ENCODE measurements at regions not wholly inside any gene's neighbourhood (a gene's known extent, or its start where the extent isn't known, plus 50 kb on each side); places are given as distances from the start of the nearest gene placed in this dataset.

GRCh38 chr22:46062971-46063631 is 86.1 kb upstream of the WNT7B start:
- no peak overlapping the region for H3K4me3 ChIP-seq (replicated peaks in 1 of 3)

GRCh38 chr22:46063846-46064227 is 86.5 kb upstream of the PPARA start:
- intact Hi-C loops (cut with DNase I): no loop called here
- no peak for DNase-seq
- Histone ChIP-seq H3K4me1 (peaks cover 34 to 48% of the 10 kb centered on the region in 2 donors), H3K9me3 (no peaks in the 10 kb centered on the region), H3K4me3 (replicated peaks in 1 of 3) (no peak overlapping the region), H3K27me3 (no peaks in the 10 kb centered on the region), H3K27ac (peak overlapping the region in 2 of 3 donors; percentile 98 to 99), H3K36me3 (no peaks in the 10 kb centered on the region)
- no peak for TF ChIP-seq CTCF (IDR thresholded peaks at IDR 0.05)
- no peak for TF ChIP-seq POLR2A (IDR thresholded peaks at IDR 0.05)
- 80 to 81% methylated on average over 11 of the region's 11 CpGs for WGBS, 2 donors

More at GRCh38 chr22:46062971-46063631, 86.1 kb upstream of the WNT7B start:
- H3K27ac ChIP-seq: peak overlapping the region; percentile 36 to 99 (median 98)
- TF ChIP-seq POLR2A (IDR thresholded peaks at IDR 0.05) (no peak), CTCF (IDR thresholded peaks at IDR 0.05) (no peak)
- WGBS, 2 donors: 71 to 84% methylated on average over 15 of the region's 15 CpGs
- peaks cover 32 to 47% of the 10 kb centered on the region in 2 donors for H3K4me1 ChIP-seq
- DNase-seq: no peak
- intact Hi-C loops (cut with DNase I): no loop called here
- H3K9me3 ChIP-seq: no peaks in the 10 kb centered on the region
- H3K36me3 ChIP-seq: no peaks in the 10 kb centered on the region
- no peaks in the 10 kb centered on the region for H3K27me3 ChIP-seq

- TF ChIP-seq POLR2A (IDR thresholded peaks at IDR 0.05) (no peak), CTCF (IDR thresholded peaks at IDR 0.05) (no peak)
- WGBS, 2 donors: 72 to 80% methylated on average over 15 to 28 of the region's 28 CpGs
- no peak for DNase-seq
- Histone ChIP-seq H3K4me1 (peaks cover 39 to 48% of the 10 kb centered on the region in 2 donors), H3K27ac (peak overlapping the region; percentile 98 to 100 (median 99)), H3K27me3 (no peaks in the 10 kb centered on the region), H3K9me3 (no peaks in the 10 kb centered on the region), H3K4me3 (replicated peaks in 1 of 3) (no peak overlapping the region), H3K36me3 (no peaks in the 10 kb centered on the region)
- intact Hi-C loops (cut with DNase I): no loop called here
Measured at GRCh38 chr22:46064228-46064965, 85.9 kb upstream of the PPARA start.

GRCh38 chr22:46064966-46065666 is 85.2 kb upstream of the PPARA start:
- intact Hi-C loops (cut with DNase I): no loop called here
- no peaks in the 10 kb centered on the region for H3K27me3 ChIP-seq
- TF ChIP-seq CTCF (IDR thresholded peaks at IDR 0.05) (no peak), POLR2A (IDR thresholded peaks at IDR 0.05) (no peak)
- H3K4me1 ChIP-seq: peaks cover 39 to 44% of the 10 kb centered on the region in 2 donors
- peak overlapping the region; percentile 98 to 100 (median 99) for H3K27ac ChIP-seq
- WGBS, 2 donors: 72 to 78% methylated on average over 17 of the region's 17 CpGs
- no peaks in the 10 kb centered on the region for H3K36me3 ChIP-seq
- DNase-seq: no peak
- H3K9me3 ChIP-seq: no peaks in the 10 kb centered on the region
- H3K4me3 ChIP-seq (replicated peaks in 1 of 3): no peak overlapping the region

Data from thyroid gland (tissue), 4 donors.